GM10248 (cell line): ENCODE measurements at regions not wholly inside any gene's neighbourhood (a gene's known extent, or its start where the extent isn't known, plus 50 kb on each side); places are given as distances from the start of the nearest gene placed in this dataset.

Experiments used
- CTCF ChIA-PET: fragments of 300-600 bp; sonication (Branson Sonifier 250); formaldehyde crosslinking; extraction: SDS; loops from one replicate; lab custom pipeline; 2021; ENCODE audit warnings: antibody characterized with exemption; lab: Yijun Ruan, JAX
- POLR2A ChIA-PET: fragments of 350-650 bp; sonication (Branson Sonifier 250); formaldehyde crosslinking; extraction: SDS; loops from one replicate; lab custom pipeline; 2020; ENCODE audit warnings: antibody characterized with exemption; lab: Yijun Ruan, JAX
- DNase-seq: peaks from one replicate; pipeline ENCODE4 v3.0.0; 2012; ENCODE audit errors: extremely low spot score
- CTCF ChIP-seq: IDR thresholded peaks from 2 replicates; pipeline ENCODE4 v1.5.1; 2012; ENCODE audit warnings: mild to moderate bottlenecking, low read depth; ENCODE audit errors: extremely low read depth, missing control alignments, control extremely low read depth

- ChIA-PET CTCF (interaction anchor here (0.9 kb wide), 1 partner anchor 20 kb away, joined by 3 read pairs; no protein-coding TSS in a partner anchor), POLR2A (no interaction called here)
- DNase-seq = no peak
- no peak for TF ChIP-seq CTCF
Measured at GRCh38 chr1:65495137-65495536, 74.7 kb downstream of the LEPR start.

GRCh38 chr1:65497256-65497830 lies 76.9 kb downstream of the LEPR start:
- CTCF ChIA-PET = interaction anchor here (1.4 kb wide), 1 partner anchor 17 kb away, joined by 3 read pairs; no protein-coding TSS in a partner anchor
- POLR2A ChIA-PET = no interaction called here
- no peak for TF ChIP-seq CTCF
- no peak for DNase-seq

GRCh38 chr1:65503427-65503826 lies 83.0 kb downstream of the LEPR start:
- TF ChIP-seq CTCF = no peak
- CTCF ChIA-PET = interaction anchor here (1.7 kb wide), 1 partner anchor 12 kb away, joined by 4 read pairs; no protein-coding TSS in a partner anchor
- POLR2A ChIA-PET = no interaction called here
- DNase-seq = no peak

GRCh38 chr1:65504263-65504662 lies 83.8 kb downstream of the LEPR start:
- CTCF ChIA-PET = interaction anchor here (1.7 kb wide), 1 partner anchor 13 kb away, joined by 4 read pairs; no protein-coding TSS in a partner anchor
- TF ChIP-seq CTCF = no peak
- POLR2A ChIA-PET = no interaction called here
- no peak for DNase-seq

GRCh38 chr1:65505547-65506300 lies 85.3 kb downstream of the LEPR start:
- ChIA-PET POLR2A (no interaction called here), CTCF (no interaction called here)

GRCh38 chr1:65508051-65508450 lies 87.6 kb downstream of the LEPR start:
- DNase-seq = no peak
- CTCF ChIA-PET = no interaction called here
- POLR2A ChIA-PET = no interaction called here
- TF ChIP-seq CTCF = no peak

More at GRCh38 chr1:65505547-65506300, 85.3 kb downstream of the LEPR start:
- no peak for DNase-seq
- TF ChIP-seq CTCF = no peak
